ENCODE measurements at regions not wholly inside any gene's neighbourhood (a gene's known extent, or its start where the extent isn't known, plus 50 kb on each side); places are given as distances from the start of the nearest gene placed in this dataset.
"Not testable (repeated sequence)": the region's sequence is repeated elsewhere in the genome, so short reads cannot be mapped to it uniquely, and the experiment has no call there.

DNA sequence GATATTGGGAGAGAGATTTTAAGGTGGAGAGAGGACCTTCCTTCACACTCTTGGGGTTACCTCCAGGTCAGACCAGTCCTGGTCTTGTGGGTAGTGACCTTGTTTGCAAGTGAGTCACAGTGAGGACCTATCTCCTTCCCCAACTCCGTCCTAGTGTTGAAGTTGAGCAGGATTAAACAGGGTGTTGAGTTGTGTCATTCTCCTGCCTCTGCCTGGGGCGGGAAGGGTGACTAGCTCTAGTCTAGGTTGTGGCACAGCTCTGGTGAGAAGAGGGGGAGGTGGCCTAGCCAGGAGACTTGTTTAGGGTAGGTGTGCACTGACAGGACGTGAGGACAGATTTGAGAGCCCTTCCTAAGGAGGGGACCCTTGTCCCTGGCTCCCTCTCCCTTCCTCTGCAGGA lies 119.6 kb upstream of the PITX1 start:
- ATAC-seq = no peak
- Mint-ChIP-seq H3K36me3 (peaks cover 0 to 5% (median 0%) of the 10 kb centered on the region in 5 donors), H3K4me1 (no peaks in the 10 kb centered on the region), H3K4me3 (no peak overlapping the region), H3K9me3 (peaks cover under 1 to 21% (median 12%) of the 10 kb centered on the region in 11 donors), H3K27ac (no peak overlapping the region), H3K27me3 (peaks cover 0 to 15% (median 5%) of the 10 kb centered on the region in 5 donors)
- Histone ChIP-seq H3K36me3 (ENCODE audit: control insufficient read depth in 2 of 3, insufficient read depth in 3 of 3, low read length in 3 of 3) (no peaks in the 10 kb centered on the region), H3K9me3 (ENCODE audit: control insufficient read depth in 2 of 3, low read length in 3 of 3) (peaks cover 0 to 4% (median 0%) of the 10 kb centered on the region in 3 experiments), H3K4me3 (ENCODE audit: low read length) (no peak overlapping the region), H3K27ac (ENCODE audit: low read depth, low read length) (no peak overlapping the region), H3K27me3 (ENCODE audit: control insufficient read depth in 2 of 2, insufficient read depth in 2 of 2, low read length in 2 of 2) (no peaks in the 10 kb centered on the region), H3K4me1 (ENCODE audit: control insufficient read depth in 2 of 2, insufficient read depth in 2 of 2, low read length in 2 of 2) (no peaks in the 10 kb centered on the region)
- ChIA-PET CTCF (no interaction called here), POLR2A (no interaction called here)
- DNase-seq = no peak
- intact Hi-C loops (cut with micrococcal nuclease) = no loop called here

DNA sequence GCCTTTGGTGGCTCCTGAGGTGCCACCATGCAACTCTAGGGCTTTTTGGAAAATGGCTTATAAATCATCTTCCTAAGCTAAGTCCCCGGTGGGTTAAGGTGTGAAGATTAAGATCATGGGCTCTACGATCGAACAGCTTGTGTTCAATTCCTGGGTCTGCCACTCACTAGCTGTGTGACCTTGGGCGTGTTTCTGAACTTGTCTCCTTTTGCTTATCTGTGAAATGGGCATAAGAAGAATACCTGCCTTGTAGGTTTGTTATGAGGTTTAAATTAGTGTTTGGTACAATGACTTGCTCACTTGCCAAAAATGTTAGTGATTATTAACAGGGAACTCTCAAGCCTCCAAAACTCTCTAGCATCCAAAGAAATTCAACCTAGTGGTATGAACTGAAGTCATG lies 119.2 kb upstream of the PITX1 start:
- POLR2A ChIA-PET = no interaction called here

DNA sequence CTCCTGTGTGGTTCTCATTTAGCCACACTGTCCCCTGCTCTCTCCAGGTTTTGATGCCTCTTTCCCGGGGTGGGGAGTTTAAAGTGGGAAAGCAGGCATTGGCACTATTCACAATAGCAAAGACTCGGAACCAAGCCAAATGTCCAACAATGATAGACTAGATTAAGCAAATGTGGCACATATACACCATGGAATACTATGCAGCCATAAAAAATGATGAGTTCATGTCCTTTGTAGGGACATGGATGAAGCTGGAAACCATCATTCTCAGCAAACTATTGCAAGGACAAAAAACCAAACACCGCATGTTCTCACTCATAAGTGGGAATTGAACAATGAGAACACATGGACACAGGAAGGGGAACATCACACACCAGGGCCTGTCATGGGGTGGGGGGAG lies 117.6 kb upstream of the PITX1 start:
- peaks cover 3 to 15% (median 8%) of the 10 kb centered on the region in 5 donors for H3K27me3 Mint-ChIP-seq
- ATAC-seq; H3K4me3 Mint-ChIP-seq; H3K9me3 ChIP-seq (ENCODE audit: control insufficient read depth in 2 of 3, low read length in 3 of 3); intact Hi-C loops (cut with micrococcal nuclease); CTCF ChIA-PET; H3K27ac ChIP-seq (ENCODE audit: low read depth, low read length); H3K4me3 ChIP-seq (ENCODE audit: low read length); H3K36me3 Mint-ChIP-seq; DNase-seq; H3K27ac Mint-ChIP-seq; H3K36me3 ChIP-seq (ENCODE audit: control insufficient read depth in 2 of 3, insufficient read depth in 3 of 3, low read length in 3 of 3); H3K9me3 Mint-ChIP-seq; H3K4me1 Mint-ChIP-seq; POLR2A ChIA-PET; H3K27me3 ChIP-seq (ENCODE audit: control insufficient read depth in 2 of 2, insufficient read depth in 2 of 2, low read length in 2 of 2); H3K4me1 ChIP-seq (ENCODE audit: control insufficient read depth in 2 of 2, insufficient read depth in 2 of 2, low read length in 2 of 2): not testable (repeated sequence)

More for the DNA sequence above, 119.2 kb upstream of the PITX1 start:
- ATAC-seq (no peak), DNase-seq (no peak)
- Mint-ChIP-seq H3K4me1 (no peaks in the 10 kb centered on the region), H3K9me3 (peaks cover 0 to 17% (median 9%) of the 10 kb centered on the region in 11 donors), H3K4me3 (no peak overlapping the region), H3K27me3 (peaks cover 0 to 15% (median 5%) of the 10 kb centered on the region in 5 donors), H3K36me3 (peaks cover 0 to 5% (median 0%) of the 10 kb centered on the region in 5 donors), H3K27ac (no peak overlapping the region)
- H3K4me3 ChIP-seq (ENCODE audit: low read length) = no peak overlapping the region
- H3K36me3 ChIP-seq (ENCODE audit: control insufficient read depth in 2 of 3, insufficient read depth in 3 of 3, low read length in 3 of 3) = no peaks in the 10 kb centered on the region
- no peak overlapping the region for H3K27ac ChIP-seq (ENCODE audit: low read depth, low read length)
- no peaks in the 10 kb centered on the region for H3K4me1 ChIP-seq (ENCODE audit: control insufficient read depth in 2 of 2, insufficient read depth in 2 of 2, low read length in 2 of 2)
- CTCF ChIA-PET = no interaction called here
- intact Hi-C loops (cut with micrococcal nuclease) = no loop called here
- no peaks in the 10 kb centered on the region for H3K9me3 ChIP-seq (ENCODE audit: control insufficient read depth in 2 of 3, low read length in 3 of 3)
- H3K27me3 ChIP-seq (ENCODE audit: control insufficient read depth in 2 of 2, insufficient read depth in 2 of 2, low read length in 2 of 2) = no peaks in the 10 kb centered on the region

DNA sequence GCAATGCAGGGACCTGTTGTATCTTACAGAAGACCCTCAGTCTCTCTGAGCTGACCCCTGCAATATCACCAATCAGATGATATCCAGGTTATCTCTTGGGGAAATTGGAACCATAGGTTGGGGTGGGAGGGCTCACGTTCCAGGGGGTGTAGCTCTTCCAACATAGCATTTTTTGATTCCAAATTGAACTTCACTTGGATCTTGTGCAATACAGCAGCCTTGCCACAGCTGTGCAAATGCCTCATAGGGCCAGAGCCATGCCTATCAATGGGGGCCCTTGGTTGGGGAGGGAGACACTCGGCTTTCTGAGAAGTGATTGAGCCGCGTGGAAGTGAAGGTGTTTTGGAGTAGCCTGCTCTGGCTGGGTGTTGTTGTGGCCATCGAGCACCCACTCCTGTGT lies 117.2 kb upstream of the PITX1 start:
- Histone ChIP-seq H3K4me3 (ENCODE audit: low read length) (no peak overlapping the region), H3K4me1 (ENCODE audit: control insufficient read depth in 2 of 2, insufficient read depth in 2 of 2, low read length in 2 of 2) (no peaks in the 10 kb centered on the region), H3K27ac (ENCODE audit: low read depth, low read length) (no peak overlapping the region), H3K9me3 (ENCODE audit: control insufficient read depth in 2 of 3, low read length in 3 of 3) (no peaks in the 10 kb centered on the region), H3K36me3 (ENCODE audit: control insufficient read depth in 2 of 3, insufficient read depth in 3 of 3, low read length in 3 of 3) (no peaks in the 10 kb centered on the region), H3K27me3 (ENCODE audit: control insufficient read depth in 2 of 2, insufficient read depth in 2 of 2, low read length in 2 of 2) (no peaks in the 10 kb centered on the region)
- ATAC-seq (no peak), DNase-seq (no peak)
- Mint-ChIP-seq H3K27me3 (peaks cover 5 to 14% (median 8%) of the 10 kb centered on the region in 5 donors), H3K9me3 (peaks cover 0 to 6% (median 2%) of the 10 kb centered on the region in 11 donors), H3K27ac (no peak overlapping the region), H3K4me1 (no peaks in the 10 kb centered on the region), H3K4me3 (no peak overlapping the region), H3K36me3 (peaks cover 0 to 7% (median 0%) of the 10 kb centered on the region in 5 donors)
- CTCF ChIA-PET = no interaction called here
- intact Hi-C loops (cut with micrococcal nuclease) = no loop called here
- POLR2A ChIA-PET = no interaction called here

DNA sequence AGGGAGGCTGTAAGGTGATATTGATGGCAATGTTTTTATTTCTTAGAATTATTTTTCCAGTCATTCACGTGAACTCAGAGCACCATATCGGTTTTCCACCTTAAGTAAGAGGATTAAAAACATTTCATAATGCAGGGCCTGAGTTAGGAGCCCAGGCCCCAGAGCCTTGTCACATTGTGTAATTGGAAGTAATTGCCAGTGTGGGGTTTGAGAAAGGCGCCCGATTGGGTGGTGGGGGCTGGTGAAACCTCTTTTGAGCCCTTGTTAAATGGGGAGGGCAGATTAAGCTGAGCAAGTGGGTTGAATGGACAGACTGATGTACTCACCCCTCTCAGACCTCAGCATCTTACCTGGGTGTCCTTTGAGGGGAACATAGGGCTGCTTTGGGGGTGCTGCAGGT lies 116.7 kb upstream of the PITX1 start:
- POLR2A ChIA-PET = no interaction called here
- H3K27me3 Mint-ChIP-seq = peaks cover 0 to 9% (median 8%) of the 10 kb centered on the region in 5 donors
- H3K4me3 Mint-ChIP-seq = no peak overlapping the region
- peaks cover 0 to 6% (median 2%) of the 10 kb centered on the region in 11 donors for H3K9me3 Mint-ChIP-seq
- peaks cover 0 to 7% (median 0%) of the 10 kb centered on the region in 5 donors for H3K36me3 Mint-ChIP-seq
- H3K36me3 ChIP-seq (ENCODE audit: control insufficient read depth in 2 of 3, insufficient read depth in 3 of 3, low read length in 3 of 3) = no peaks in the 10 kb centered on the region
- no peaks in the 10 kb centered on the region for H3K4me1 Mint-ChIP-seq
- H3K4me1 ChIP-seq (ENCODE audit: control insufficient read depth in 2 of 2, insufficient read depth in 2 of 2, low read length in 2 of 2) = no peaks in the 10 kb centered on the region
- no peak for DNase-seq
- no peaks in the 10 kb centered on the region for H3K9me3 ChIP-seq (ENCODE audit: control insufficient read depth in 2 of 3, low read length in 3 of 3)
- H3K27ac Mint-ChIP-seq = no peak overlapping the region
- no peak for ATAC-seq
- no peak overlapping the region for H3K27ac ChIP-seq (ENCODE audit: low read depth, low read length)
- intact Hi-C loops (cut with micrococcal nuclease) = no loop called here
- H3K27me3 ChIP-seq (ENCODE audit: control insufficient read depth in 2 of 2, insufficient read depth in 2 of 2, low read length in 2 of 2) = no peaks in the 10 kb centered on the region
- H3K4me3 ChIP-seq (ENCODE audit: low read length) = no peak overlapping the region
- CTCF ChIA-PET = no interaction called here

DNA sequence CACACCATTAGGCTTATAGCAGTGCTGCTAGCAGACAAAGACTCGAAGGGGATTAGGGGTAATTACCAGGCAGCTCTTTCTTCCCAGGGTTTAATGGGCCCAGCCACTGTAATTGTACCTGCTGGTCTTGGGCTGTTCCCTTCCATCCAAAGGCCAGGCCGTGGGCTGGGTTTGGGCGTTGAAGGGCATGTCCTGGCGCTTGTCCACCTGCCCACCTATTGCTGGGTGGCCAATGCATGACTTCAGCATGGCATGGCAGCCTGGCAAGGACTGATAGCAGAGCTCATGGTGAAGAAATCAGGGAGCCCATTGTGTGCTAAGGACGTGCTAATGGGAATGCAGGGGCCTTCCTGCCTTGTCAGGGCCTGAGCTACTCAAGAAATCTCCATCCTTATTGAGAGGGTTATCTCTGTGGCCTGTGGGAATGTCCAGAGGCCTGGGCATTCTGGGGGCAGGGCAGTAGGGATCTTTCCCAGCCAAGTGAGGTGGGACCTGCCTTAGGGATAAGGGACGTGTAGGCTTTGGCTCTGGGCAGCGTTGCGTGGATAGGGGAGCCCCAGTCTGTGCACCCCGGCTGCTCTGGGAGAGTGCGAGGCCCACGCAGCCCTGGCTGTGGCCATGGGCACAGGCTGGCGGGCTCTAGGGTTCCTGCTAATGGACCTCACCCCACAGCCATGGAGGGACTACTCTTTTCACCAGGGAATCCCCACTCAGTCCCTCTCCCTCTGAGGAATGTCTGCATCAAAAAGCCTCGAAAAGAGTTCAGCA lies 116.1 kb upstream of the PITX1 start:
- Mint-ChIP-seq H3K9me3 (peaks cover 0 to 6% (median 2%) of the 10 kb centered on the region in 11 donors), H3K27ac (no peak overlapping the region)
- POLR2A ChIA-PET = no interaction called here

More for the DNA sequence above, 116.1 kb upstream of the PITX1 start:
- intact Hi-C loops (cut with micrococcal nuclease) = no loop called here
- Histone ChIP-seq H3K27ac (ENCODE audit: low read depth, low read length) (no peak overlapping the region), H3K9me3 (ENCODE audit: control insufficient read depth in 2 of 3, low read length in 3 of 3) (no peaks in the 10 kb centered on the region), H3K36me3 (ENCODE audit: control insufficient read depth in 2 of 3, insufficient read depth in 3 of 3, low read length in 3 of 3) (no peaks in the 10 kb centered on the region), H3K4me3 (ENCODE audit: low read length) (no peak overlapping the region), H3K27me3 (ENCODE audit: control insufficient read depth in 2 of 2, insufficient read depth in 2 of 2, low read length in 2 of 2) (no peaks in the 10 kb centered on the region), H3K4me1 (ENCODE audit: control insufficient read depth in 2 of 2, insufficient read depth in 2 of 2, low read length in 2 of 2) (no peaks in the 10 kb centered on the region)
- H3K36me3 Mint-ChIP-seq = peaks cover 0 to 7% (median 0%) of the 10 kb centered on the region in 5 donors
- no peak overlapping the region for H3K4me3 Mint-ChIP-seq
- H3K27me3 Mint-ChIP-seq = peaks cover 0 to 12% (median 8%) of the 10 kb centered on the region in 5 donors
- CTCF ChIA-PET = no interaction called here
- ATAC-seq (no peak), DNase-seq (no peak)
- no peaks in the 10 kb centered on the region for H3K4me1 Mint-ChIP-seq

Data from naive thymus-derived CD4-positive, alpha-beta T cell (primary cell).